ENCODE measurements at regions not wholly inside any gene's neighbourhood (a gene's known extent, or its start where the extent isn't known, plus 50 kb on each side); places are given as distances from the start of the nearest gene placed in this dataset.
"Not testable (repeated sequence)": the region's sequence is repeated elsewhere in the genome, so short reads cannot be mapped to it uniquely, and the experiment has no call there.

GRCh38 chrX:34270434-34270833, 138.3 kb upstream of the FAM47A start:
- no peak overlapping the region for H3K27ac ChIP-seq
- TF ChIP-seq CTCF (conservative IDR thresholded peaks at IDR 0.05), result no peak

- TF ChIP-seq CTCF (conservative IDR thresholded peaks at IDR 0.05), result no peak
- H3K27ac ChIP-seq, result no peak overlapping the region
Observed at GRCh38 chrX:34238896-34239295, 106.8 kb upstream of the FAM47A start.

- H3K27ac ChIP-seq, result not testable (repeated sequence)
Observed at GRCh38 chrX:34230156-34230555, 98.0 kb upstream of the FAM47A start.

- TF ChIP-seq CTCF (conservative IDR thresholded peaks at IDR 0.05), result no peak
- H3K27ac ChIP-seq, result no peak overlapping the region
Observed at GRCh38 chrX:34227804-34228203, 95.7 kb upstream of the FAM47A start.

GRCh38 chrX:34223574-34223973, 91.5 kb upstream of the FAM47A start:
- H3K27ac ChIP-seq, result no peak overlapping the region
- no peak for TF ChIP-seq CTCF (conservative IDR thresholded peaks at IDR 0.05)

GRCh38 chrX:34218063-34218462, 85.9 kb upstream of the FAM47A start:
- H3K27ac ChIP-seq, result no peak overlapping the region
- no peak for TF ChIP-seq CTCF (conservative IDR thresholded peaks at IDR 0.05)

- H3K27ac ChIP-seq, result no peak overlapping the region
- TF ChIP-seq CTCF (conservative IDR thresholded peaks at IDR 0.05), result no peak
Observed at GRCh38 chrX:34197946-34198345, 65.8 kb upstream of the FAM47A start.

All from VCaP (cell line).